ENCODE measurements at regions not wholly inside any gene's neighbourhood (a gene's known extent, or its start where the extent isn't known, plus 50 kb on each side); places are given as distances from the start of the nearest gene placed in this dataset.
"Not testable (repeated sequence)": the region's sequence is repeated elsewhere in the genome, so short reads cannot be mapped to it uniquely, and the experiment has no call there.

- not testable (repeated sequence) for TF ChIP-seq CTCF (IDR thresholded peaks at IDR 0.05; ENCODE audit: low read depth, low read length); EZH2phosphoT487 (IDR thresholded peaks at IDR 0.05; ENCODE audit: low read depth)
Observed at GRCh38 chr7:149973681-149974080, 99.9 kb downstream of the ATP6V0E2 start.
